Right kidney (tissue), 1 donor: ENCODE measurements at regions not wholly inside any gene's neighbourhood (a gene's known extent, or its start where the extent isn't known, plus 50 kb on each side); places are given as distances from the start of the nearest gene placed in this dataset.
"Not testable (repeated sequence)": the region's sequence is repeated elsewhere in the genome, so short reads cannot be mapped to it uniquely, and the experiment has no call there.

Experiments used
- DNase-seq: peaks from one replicate; pipeline ENCODE4 v3.0.0-alpha.2; 2016

DNA sequence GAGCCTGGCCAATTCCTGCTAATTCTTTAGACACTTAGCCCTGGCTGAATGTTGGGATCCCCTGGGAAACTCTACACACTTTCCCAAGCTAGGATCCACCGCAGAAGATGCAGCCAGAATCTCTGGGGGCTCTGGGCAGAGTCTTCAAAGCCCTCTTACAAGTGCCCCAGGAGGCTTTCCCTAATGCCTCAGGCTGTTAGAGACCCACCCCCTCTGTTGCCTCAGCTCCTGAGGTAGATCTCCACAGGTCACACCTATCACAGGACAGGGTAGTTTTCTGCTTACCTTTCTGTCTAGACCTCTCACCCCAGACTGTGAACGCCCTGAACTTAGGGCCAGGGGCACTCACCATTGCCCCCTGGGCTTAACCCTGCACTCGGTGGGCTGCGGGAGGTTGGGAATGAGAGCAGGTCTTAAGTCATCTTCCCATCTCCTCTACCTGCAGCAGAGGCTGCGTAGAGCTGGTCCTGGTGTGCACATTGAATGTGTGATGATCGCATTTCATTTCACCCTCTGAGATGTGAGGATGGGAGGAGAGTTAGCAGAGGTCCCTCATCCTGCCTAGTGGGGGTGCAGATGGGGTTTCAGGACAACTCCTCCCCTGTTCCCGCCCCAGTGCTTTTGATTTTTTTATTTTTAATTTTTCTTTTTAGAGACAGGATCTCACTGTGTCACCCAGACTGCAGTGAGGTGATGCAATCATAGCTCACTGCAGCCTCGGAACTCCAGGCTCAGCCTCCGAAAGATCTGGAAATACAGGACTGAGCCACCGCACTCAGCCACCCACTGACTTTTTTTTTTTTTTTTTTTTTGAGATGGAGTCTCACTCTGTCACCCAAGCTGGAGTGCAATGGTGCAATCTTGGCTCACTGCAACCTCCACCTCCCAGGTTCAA is 89.0 kb upstream of the LHX1 start:
- DNase-seq: no peak

GRCh38 chr17:36849020-36849419 is 88.3 kb upstream of the LHX1 start:
- DNase-seq: not testable (repeated sequence)

DNA sequence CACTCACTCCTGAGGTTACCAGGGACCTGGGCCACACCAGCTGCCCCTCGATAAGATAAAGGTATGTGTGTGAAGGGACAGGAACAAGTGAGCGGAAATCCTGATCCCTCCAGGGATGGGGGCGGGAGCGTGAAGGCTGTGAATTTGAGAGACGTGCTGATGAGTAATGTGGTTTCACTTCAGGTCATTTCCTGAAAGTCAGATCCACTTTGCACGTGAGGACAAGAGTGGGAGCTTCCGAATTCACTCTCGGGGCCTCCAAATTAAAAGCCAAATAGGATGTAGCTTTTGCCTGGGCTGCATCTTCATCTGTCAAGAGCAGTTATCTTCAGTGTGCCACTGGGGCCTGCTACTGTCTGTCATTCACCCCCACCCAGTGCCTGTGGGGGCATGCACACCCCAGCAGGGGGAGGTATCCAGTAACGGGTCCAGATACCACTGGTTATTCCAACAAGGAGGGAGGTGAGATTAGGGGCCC is 87.4 kb upstream of the LHX1 start:
- no peak for DNase-seq

DNA sequence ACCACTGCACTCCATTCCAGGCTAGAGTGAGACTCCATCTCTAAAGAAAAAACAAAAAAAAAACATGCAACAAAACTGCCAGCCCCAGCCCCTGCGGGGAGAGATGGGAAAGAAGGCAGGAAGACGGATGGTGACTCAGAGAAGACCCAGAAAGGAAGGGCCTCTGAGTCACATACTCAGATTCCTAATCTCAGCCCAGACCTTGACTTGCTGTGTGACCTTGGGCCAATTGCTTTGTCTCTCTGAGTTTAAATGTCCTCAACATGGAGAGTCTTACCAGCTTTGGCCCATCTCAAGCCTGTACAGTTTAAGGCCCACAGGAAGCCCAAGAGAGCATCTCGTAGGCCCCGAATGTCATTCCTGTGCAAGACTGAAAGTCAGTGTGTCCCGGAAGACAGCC is 86.5 kb upstream of the LHX1 start:
- no peak for DNase-seq

- no peak for DNase-seq
These were observed 86.0 kb upstream of the LHX1 start for GRCh38 chr17:36851250-36851649.

DNA sequence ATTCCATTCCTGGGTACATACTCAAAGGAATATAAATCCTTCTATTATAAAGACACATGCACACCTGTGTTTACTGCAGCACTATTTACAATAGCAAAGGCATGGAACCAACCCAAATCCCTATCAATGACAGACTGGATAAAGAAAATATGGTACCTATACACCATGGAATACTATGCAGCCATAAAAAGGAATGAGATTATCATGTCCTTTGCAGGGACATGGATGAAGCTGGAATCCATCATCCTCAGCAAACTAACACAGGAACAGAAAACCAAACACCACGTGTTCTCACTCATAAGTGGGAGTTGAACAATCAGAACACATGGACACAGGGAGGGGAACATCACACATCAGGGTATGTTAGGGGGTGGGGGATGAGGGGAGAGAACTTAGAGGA is 84.8 kb upstream of the LHX1 start:
- not testable (repeated sequence) for DNase-seq

- no peak for DNase-seq
These were observed 82.3 kb upstream of the LHX1 start for GRCh38 chr17:36854982-36855381.

- DNase-seq: no peak
These were observed 81.8 kb upstream of the LHX1 start for GRCh38 chr17:36855459-36855858.

DNA sequence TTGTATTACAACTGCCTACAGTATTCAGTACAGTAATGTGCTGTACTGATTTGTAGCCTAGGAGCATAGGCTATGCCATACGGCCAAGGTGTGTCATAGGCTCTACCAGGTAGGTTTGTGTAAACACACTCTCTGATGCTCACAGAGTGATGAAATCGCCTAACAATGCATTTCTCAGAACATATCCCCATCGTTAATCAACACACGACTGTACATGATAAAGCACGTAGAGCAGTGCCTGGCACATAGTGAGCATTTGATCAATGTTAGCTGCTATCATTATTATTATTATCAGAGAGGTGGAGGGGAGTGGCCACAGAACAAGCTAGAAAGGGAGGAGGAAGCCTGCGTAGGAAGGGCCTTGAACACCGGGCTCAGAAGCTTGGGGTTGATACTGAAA is 81.1 kb upstream of the LHX1 start:
- DNase-seq: no peak

DNA sequence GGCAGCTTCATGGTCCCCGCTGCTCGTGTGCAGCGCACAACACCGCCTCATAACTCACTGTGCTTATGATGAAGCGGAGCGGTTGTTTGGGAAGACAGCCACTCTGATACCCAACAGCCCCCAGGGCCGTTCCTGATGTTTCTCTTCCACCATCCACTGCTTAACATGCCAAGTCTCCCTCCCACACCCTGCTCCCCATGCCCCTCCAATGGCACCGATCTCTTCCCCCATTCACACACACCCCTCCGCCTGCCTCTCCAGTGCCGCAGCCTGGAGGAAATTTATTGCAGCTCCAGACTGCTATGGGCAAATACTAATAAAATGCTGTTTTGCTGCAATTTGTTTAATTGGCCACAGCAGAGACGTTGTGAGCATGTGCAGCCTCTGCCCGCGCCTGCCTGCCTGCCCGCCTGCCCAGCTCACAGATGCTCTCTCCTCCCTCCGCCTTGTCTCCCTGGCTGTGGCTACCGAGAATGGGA is 80.3 kb upstream of the LHX1 start:
- DNase-seq: no peak

GRCh38 chr17:36857698-36858097 is 79.6 kb upstream of the LHX1 start:
- no peak for DNase-seq

DNA sequence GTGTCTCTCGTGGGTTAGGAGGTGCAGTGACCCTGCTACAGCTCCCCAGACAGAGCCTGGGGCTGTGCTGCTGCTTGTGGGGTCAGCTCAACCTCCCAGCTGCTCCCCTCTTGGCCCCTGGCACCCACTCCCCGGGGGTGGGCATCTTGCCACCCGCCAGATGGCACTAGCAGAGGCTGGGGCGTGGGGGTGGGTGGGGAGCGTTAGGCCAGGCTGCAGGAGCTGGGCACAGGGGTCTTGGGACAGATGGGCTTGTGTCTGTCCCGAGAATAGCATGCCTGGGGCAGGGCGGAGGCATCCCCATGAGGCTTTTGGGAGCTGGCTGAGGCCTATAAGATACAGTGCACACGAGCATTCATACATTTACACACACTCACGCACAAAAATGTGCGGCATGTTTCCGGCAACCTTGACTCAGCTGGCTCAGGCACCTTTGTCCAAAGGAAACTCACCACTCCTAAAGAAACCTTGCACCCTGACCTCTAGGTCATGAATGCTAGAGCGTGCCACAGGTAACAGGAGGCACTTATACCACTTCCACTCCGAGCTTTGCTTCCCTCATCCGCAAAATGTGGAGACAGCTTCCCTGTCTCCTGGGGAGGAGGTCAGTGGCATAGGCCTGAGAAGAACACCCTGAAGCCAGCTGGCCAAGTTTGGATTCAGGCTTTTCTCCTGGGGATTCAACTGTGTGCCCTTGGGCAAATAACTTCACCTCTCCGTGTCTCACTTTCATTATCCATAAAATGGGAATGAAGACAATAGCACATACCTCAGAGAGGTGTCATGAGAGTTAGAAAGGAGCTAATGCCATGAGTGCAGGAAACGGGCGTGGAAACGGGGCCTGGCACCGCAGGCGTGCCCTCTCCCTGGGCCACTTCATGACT is 78.9 kb upstream of the LHX1 start:
- DNase-seq: no peak

GRCh38 chr17:36859003-36859300 is 78.3 kb upstream of the LHX1 start:
- no peak for DNase-seq

- DNase-seq: no peak
These were observed 77.6 kb upstream of the LHX1 start for GRCh38 chr17:36859706-36860105.

DNA sequence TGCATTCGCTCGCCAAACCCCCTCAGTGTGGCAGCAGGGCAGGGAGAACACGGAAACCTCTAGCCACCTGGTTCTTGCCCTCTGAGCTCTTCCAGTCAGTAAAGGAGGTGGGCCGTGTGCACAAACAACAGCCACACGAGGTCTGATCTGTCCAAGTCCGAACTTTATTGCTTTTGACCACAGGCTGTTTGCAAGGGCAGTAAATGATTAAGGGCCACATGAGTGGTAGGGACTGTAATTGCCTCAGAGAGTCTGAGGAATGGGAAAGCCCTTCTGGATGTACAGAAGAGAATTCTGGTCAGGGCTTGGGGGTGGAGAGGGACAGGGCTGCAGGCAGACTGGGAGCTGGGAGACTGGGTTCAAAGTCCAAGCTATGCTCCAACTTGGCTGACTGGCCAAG is 75.7 kb upstream of the LHX1 start:
- DNase-seq: no peak

- DNase-seq: no peak
These were observed 75.0 kb upstream of the LHX1 start for GRCh38 chr17:36862116-36862920.

- no peak for DNase-seq
These were observed 74.1 kb upstream of the LHX1 start for GRCh38 chr17:36863131-36863530.

- no peak for DNase-seq
These were observed 73.3 kb upstream of the LHX1 start for GRCh38 chr17:36863676-36864612.

GRCh38 chr17:36864827-36865430 is 72.3 kb upstream of the LHX1 start:
- DNase-seq: no peak

GRCh38 chr17:36867716-36868341 is 69.4 kb upstream of the LHX1 start:
- no peak for DNase-seq
